Activated naive CD4-positive, alpha-beta T cell treated with Interleukin-2 at 50 U/mL for 16 hours (primary cell): ENCODE measurements at regions not wholly inside any gene's neighbourhood (a gene's known extent, or its start where the extent isn't known, plus 50 kb on each side); places are given as distances from the start of the nearest gene placed in this dataset.
"Not testable (repeated sequence)": the region's sequence is repeated elsewhere in the genome, so short reads cannot be mapped to it uniquely, and the experiment has no call there.

Source experiments
- DNase-seq: peaks from one replicate; pipeline ENCODE4 v3.0.0-alpha.2; 2020

DNA sequence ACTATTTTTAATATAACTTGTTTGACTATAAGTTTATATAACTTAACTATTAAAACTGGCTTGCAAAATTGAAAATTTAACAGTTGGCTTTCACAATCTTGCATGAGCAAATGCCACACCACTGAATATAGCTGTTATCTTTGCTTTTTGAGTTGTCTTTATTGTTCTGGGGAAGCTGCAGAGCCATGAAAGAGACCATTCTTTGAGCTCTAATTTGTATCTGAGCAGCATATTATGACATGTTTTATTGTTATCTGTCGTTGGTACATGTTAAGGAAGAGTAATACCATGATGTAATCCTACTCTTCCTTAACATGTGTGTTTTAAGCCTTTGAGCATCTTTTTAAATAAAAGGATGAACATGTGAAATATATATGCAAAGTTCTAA lies 97.1 kb upstream of the ANK2 start:
- no peak for DNase-seq

DNA sequence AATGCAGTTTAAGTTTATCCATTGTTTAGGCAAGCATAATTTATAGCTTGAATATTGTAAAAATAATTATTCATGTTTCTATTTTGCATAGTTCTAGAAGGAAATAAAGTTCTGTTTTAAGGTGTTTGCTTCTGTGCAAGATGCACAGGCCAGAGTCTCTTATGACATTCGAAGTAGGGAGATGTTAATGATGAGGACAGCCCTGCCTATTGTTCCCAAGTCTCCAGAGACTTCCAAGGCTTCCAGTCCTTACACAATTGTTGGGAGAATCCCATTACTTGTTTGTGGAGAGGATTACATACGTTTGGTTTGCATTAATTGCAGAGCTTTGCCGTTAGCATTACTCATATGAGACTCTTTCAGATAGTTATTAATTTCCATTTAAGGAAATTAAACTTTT lies 96.2 kb upstream of the ANK2 start:
- no peak for DNase-seq

DNA sequence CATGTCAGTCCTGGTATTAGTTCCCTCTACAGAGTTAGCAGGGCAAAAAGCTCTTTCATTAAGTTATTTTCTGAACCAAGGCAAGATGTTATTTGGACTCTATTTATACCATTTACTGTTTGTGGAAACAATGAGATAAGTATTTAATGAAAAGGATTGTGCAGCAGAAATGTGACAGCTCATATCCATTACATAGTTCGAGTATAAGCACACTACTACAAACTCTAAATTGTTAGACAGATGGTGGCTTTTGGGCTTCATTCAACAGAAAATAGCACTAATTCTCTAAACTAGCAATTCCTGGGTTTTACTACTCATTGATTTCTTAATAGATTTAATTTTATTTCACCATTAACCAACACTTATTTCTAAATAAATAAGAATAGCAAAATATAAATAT lies 95.2 kb upstream of the ANK2 start:
- DNase-seq = no peak

- DNase-seq = no peak
Measured at GRCh38 chr4:112956484-112956896, 93.0 kb upstream of the ANK2 start.

GRCh38 chr4:112957764-112958163 lies 91.7 kb upstream of the ANK2 start:
- not testable (repeated sequence) for DNase-seq

DNA sequence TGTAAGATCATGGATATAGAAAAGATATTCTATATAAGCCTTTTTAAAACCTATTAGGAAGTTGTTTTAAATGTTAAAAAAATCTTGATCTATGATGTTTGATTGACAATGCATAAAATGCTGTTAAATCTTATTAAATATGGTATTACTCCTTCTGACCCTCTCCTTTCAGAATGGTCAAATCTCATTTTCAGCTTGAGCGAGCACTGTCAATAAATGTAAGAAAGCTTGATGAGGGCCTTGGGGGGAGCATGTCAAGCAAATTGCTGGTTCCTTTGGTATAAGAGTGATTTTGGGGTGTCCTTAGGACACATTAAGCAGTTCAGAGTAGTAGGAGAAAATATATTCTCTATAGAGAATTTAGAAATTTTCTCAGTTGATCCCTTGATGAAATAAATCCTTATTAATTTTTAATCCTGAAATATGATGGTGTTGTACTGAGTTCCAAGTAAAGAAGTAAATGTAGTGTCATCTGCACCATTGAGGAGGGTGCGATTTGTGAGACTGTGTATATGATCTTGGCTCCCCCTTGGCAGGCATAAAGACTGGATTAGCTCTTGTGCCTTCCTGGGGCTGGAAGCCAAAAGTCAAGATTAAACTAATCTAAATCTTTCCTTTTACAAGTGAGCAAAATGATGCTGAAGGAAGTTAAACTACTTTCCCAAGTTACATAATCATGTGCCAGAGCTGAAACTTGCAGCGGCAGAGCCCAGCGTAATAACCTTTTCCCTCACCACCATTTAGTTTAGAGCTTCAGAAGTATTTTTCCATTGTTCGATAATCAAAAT lies 82.6 kb upstream of the ANK2 start:
- no peak for DNase-seq

DNA sequence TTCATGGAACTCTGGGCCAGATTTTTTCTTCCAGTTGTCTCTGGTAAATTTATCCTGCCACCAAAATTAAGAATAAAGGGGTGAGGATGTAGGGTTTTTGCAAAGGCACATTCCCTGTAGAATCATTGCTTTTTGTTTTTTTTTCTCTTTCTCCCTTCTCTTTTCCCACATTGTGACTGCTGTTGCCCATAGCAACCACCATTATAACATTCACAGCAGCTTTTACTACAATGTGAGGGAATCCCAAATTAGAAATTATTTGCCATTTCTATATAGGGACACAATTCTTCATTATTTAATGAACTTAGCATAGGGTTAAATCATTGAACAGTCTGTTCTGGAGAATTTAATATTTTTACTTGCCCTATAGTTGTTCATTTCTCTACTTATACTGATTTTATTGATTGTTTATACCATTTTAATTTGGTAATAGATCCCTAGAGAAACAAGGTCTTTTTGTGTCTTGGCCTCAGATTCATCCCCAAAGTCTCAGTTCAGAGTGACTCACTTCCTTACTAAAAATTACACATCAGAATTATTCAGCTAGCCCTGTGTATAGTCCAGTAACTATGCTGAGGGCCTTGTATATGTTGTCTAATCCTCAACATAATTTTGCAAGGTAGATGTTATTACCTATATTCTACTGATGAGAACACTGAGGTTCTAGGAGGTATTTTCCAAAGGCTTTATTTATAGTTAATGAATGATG lies 80.8 kb upstream of the ANK2 start:
- no peak for DNase-seq

DNA sequence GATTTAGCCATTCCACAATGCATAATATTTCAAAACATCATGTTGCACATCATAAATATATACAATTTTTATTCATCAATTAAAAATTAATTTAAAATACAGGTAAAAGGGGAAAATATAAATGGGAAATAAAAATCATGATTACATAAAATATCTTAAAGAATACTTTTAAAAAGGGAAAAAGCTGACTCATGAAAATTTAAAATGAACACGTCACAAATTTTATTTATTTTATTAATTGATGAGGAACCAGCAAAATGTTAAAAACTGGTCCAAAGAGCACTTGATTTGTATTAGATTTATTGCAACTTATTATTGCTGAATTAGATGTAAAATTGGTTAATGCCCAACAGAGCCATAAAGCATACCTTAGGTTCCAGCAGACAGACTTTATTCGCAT lies 78.5 kb upstream of the ANK2 start:
- DNase-seq = no peak

DNA sequence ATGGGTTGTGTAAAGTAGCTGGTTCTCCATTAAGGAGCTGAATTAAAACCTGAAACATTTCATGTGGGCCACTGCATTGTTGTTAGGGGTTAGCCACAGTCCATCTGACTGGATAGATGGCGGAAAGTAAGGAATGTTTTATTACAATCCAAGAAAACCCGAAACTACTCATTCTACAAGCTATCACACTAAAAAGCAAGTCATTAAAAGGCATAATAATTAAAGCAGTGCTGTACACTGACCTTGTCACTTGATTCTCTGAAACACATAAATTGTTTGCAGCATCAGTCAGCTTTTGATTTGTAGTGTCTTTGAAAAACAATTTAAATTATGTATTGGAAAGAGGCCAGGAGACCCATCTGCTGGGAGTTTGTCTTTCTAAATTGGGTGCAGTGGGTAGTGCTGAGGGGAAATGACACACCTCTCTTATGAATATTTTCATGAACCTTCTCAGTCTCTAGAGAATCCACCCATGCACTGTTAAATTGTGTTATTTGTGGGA lies 75.7 kb upstream of the ANK2 start:
- DNase-seq = no peak

DNA sequence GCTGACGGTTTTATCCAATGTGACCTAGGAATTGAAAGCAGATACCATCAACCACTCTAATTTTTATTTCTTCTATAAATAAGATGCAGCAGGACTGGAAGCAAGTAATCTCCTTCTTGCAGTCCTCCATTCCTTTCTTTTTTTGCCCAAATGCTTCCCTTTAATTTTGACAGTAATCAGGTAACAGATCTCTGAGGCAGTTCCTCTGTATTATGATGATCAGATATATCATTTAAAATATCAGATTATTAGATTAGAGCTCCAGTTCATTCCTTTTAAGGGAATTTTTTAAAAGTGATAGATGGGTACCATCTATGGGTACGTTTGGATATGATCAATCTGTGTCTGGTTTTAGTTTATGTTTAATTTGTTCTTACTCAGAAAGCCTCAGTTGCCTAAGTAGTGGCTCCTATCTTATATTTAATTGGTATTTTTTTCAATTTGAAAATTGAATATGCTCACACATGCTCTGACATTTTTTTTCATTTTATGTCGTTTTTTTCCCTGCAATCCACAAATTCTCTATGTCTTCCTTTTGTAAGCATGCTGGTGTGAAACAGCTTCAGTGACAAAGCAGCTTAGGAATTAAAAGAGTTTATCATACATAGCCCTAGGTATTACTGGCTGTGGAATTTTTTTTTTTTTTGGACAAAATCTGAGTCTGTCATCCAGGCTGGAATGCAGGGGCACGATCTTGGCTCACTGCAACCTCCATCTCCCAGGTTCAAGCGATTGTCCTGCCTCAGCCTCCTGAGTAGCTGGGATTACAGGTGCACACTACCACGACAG lies 73.7 kb upstream of the ANK2 start:
- no peak for DNase-seq

- DNase-seq = no peak
Measured at GRCh38 chr4:112978691-112979472, 70.6 kb upstream of the ANK2 start.

GRCh38 chr4:112979881-112980421 lies 69.5 kb upstream of the ANK2 start:
- no peak for DNase-seq

- no peak for DNase-seq
Measured at GRCh38 chr4:112982680-112983079, 66.8 kb upstream of the ANK2 start.

GRCh38 chr4:112994732-112995464 lies 54.6 kb upstream of the ANK2 start:
- no peak for DNase-seq
